H9 (cell line): ENCODE measurements at regions not wholly inside any gene's neighbourhood (a gene's known extent, or its start where the extent isn't known, plus 50 kb on each side); places are given as distances from the start of the nearest gene placed in this dataset.

Experiments used
- DNase-seq: peaks from one replicate; pipeline ENCODE4 v3.0.0-alpha.2; 2017
- H2AFZ ChIP-seq: one replicate; pipeline ENCODE4 v1.6.1; 2013; ENCODE audit warnings: mild to moderate bottlenecking, low read length, control low read depth, moderate library complexity
- H2AK5ac ChIP-seq: 2 replicates; pipeline ENCODE4 v1.6.1; 2013; ENCODE audit warnings: low read length, control low read depth, mixed read lengths; ENCODE audit not compliant: insufficient read length
- H2BK120ac ChIP-seq: one replicate; pipeline ENCODE4 v1.6.1; 2013; ENCODE audit warnings: low read depth, mild to moderate bottlenecking, low read length, control low read depth, inconsistent platforms; ENCODE audit not compliant: poor library complexity, severe bottlenecking
- H2BK12ac ChIP-seq: 2 replicates; pipeline ENCODE4 v1.6.1; 2013; ENCODE audit warnings: low read length, control low read depth, mixed read lengths, low read depth; ENCODE audit not compliant: insufficient read length
- H2BK15ac ChIP-seq: 2 replicates; pipeline ENCODE4 v1.6.1; 2013; ENCODE audit warnings: low read depth, low read length, control low read depth
- H2BK20ac ChIP-seq: one replicate; pipeline ENCODE4 v1.6.1; 2013; ENCODE audit warnings: low read depth, mild to moderate bottlenecking, low read length, control low read depth, inconsistent platforms; ENCODE audit not compliant: poor library complexity, severe bottlenecking
- H2BK5ac ChIP-seq: 2 replicates; pipeline ENCODE4 v1.6.1; 2013; ENCODE audit warnings: low read length, control low read depth, mixed read lengths; ENCODE audit not compliant: insufficient read length
- H3K14ac ChIP-seq: 2 replicates; pipeline ENCODE4 v1.6.1; 2013; ENCODE audit warnings: low read length, control low read depth; ENCODE audit not compliant: insufficient read depth
- H3K18ac ChIP-seq: 2 replicates; pipeline ENCODE4 v1.6.1; 2013; ENCODE audit warnings: low read depth, mild to moderate bottlenecking, mixed read lengths, low read length, control low read depth; ENCODE audit not compliant: insufficient read length
- H3K23ac ChIP-seq: 2 replicates; pipeline ENCODE4 v1.6.1; 2013; ENCODE audit warnings: low read length, control low read depth, mixed read lengths, low read depth; ENCODE audit not compliant: insufficient read length
- H3K23me2 ChIP-seq: 2 replicates; pipeline ENCODE4 v1.6.1; 2013; ENCODE audit warnings: low read depth, mild to moderate bottlenecking, mixed read lengths, low read length, control low read depth; ENCODE audit not compliant: insufficient read length, poor library complexity, severe bottlenecking
- H3K27ac ChIP-seq: 2 replicates; pipeline ENCODE4 v1.5.1; 2013; ENCODE audit warnings: low read length, control low read depth, mixed read lengths, low read depth; ENCODE audit not compliant: insufficient read length
- H3K27me3 ChIP-seq: 2 replicates; pipeline ENCODE4 v1.6.1; 2013; ENCODE audit warnings: low read length, control low read depth, inconsistent platforms; ENCODE audit not compliant: insufficient read depth
- H3K4ac ChIP-seq: 2 replicates; pipeline ENCODE4 v1.6.1; 2013; ENCODE audit warnings: low read depth, mild to moderate bottlenecking, control low read depth, inconsistent platforms, low read length, moderate library complexity
- H3K4me1 ChIP-seq: 2 replicates; pipeline ENCODE4 v1.6.1; 2013; ENCODE audit warnings: low read length, control low read depth, inconsistent platforms; ENCODE audit not compliant: insufficient read depth
- H3K4me2 ChIP-seq: 2 replicates; pipeline ENCODE4 v1.6.1; 2013; ENCODE audit warnings: low read length, control low read depth, mixed read lengths; ENCODE audit not compliant: insufficient read length, insufficient read depth
- H3K56ac ChIP-seq: 2 replicates; pipeline ENCODE4 v1.6.1; 2013; ENCODE audit warnings: low read depth, mild to moderate bottlenecking, mixed read lengths, low read length, control low read depth; ENCODE audit not compliant: insufficient read length
- H3K79me1 ChIP-seq: 2 replicates; pipeline ENCODE4 v1.6.1; 2013; ENCODE audit warnings: low read depth, mild to moderate bottlenecking, moderate library complexity, low read length, control low read depth, inconsistent platforms; ENCODE audit not compliant: insufficient read depth, poor library complexity, severe bottlenecking
- H3K79me2 ChIP-seq: 2 replicates; pipeline ENCODE4 v1.6.1; 2013; ENCODE audit warnings: low read length, control low read depth, inconsistent platforms; ENCODE audit not compliant: insufficient read depth
- H3K9ac ChIP-seq: 2 replicates; pipeline ENCODE4 v1.6.1; 2013; ENCODE audit warnings: low read length, control low read depth, mixed read lengths; ENCODE audit not compliant: insufficient read length; ENCODE audit errors: extremely low read depth
- H3K9me3 ChIP-seq: one replicate; pipeline ENCODE4 v1.6.1; 2013; ENCODE audit warnings: low read depth, low read length, inconsistent platforms; ENCODE audit not compliant: control insufficient read depth
- H3T11ph ChIP-seq: one replicate; pipeline ENCODE4 v1.6.1; 2013; ENCODE audit warnings: mild to moderate bottlenecking, low read length, control low read depth, inconsistent platforms
- H4K20me1 ChIP-seq: one replicate; pipeline ENCODE4 v1.6.1; 2013; ENCODE audit not compliant: control insufficient read depth, insufficient read length, insufficient read depth
- H4K5ac ChIP-seq: 2 replicates; pipeline ENCODE4 v1.6.1; 2013; ENCODE audit warnings: low read depth, mild to moderate bottlenecking, mixed read lengths, low read length, control low read depth; ENCODE audit not compliant: insufficient read length
- H4K8ac ChIP-seq: replicated peaks from 2 replicates; pipeline ENCODE4 v1.6.1; 2013; ENCODE audit warnings: low read length, control low read depth, mixed read lengths, low read depth; ENCODE audit not compliant: insufficient read length
- H4K91ac ChIP-seq: 2 replicates; pipeline ENCODE4 v1.6.1; 2013; ENCODE audit warnings: low read depth, mild to moderate bottlenecking, moderate library complexity, mixed read lengths, low read length, control low read depth; ENCODE audit not compliant: insufficient read length
- H3K27ac Mint-ChIP-seq, 3 experiments: 2 replicates in 2 of 3; 3 replicates in 1 of 3; pipeline ENCODE4 v1.8.0; 2020 to 2021; ENCODE audit warnings: mixed read lengths in 3 of 3, mild to moderate bottlenecking in 1 of 3, moderate library complexity in 1 of 3
- H3K27me3 Mint-ChIP-seq: 2 replicates; pipeline ENCODE4 v1.8.0; 2021; ENCODE audit warnings: low read depth, mild to moderate bottlenecking, moderate library complexity, mixed read lengths
- H3K36me3 Mint-ChIP-seq, 3 experiments: 2 replicates in 2 of 3; 3 replicates in 1 of 3; pipeline ENCODE4 v1.8.0; 2020 to 2021; ENCODE audit warnings: low read depth in 3 of 3, mixed read lengths in 3 of 3; ENCODE audit not compliant: insufficient read depth in 1 of 3
- H3K4me1 Mint-ChIP-seq, 2 experiments: 2 replicates each; pipeline ENCODE4 v1.8.0; 2020; ENCODE audit warnings: mixed read lengths in 2 of 2
- H3K4me3 Mint-ChIP-seq, 2 experiments: 2 replicates in 1 of 2; 3 replicates in 1 of 2; pipeline ENCODE4 v1.8.0; 2020 to 2021; ENCODE audit warnings: mild to moderate bottlenecking in 2 of 2, mixed read lengths in 2 of 2, moderate library complexity in 1 of 2
- H3K9me3 Mint-ChIP-seq, 2 experiments: 2 replicates in 1 of 2; 3 replicates in 1 of 2; pipeline ENCODE4 v1.8.0; 2020; ENCODE audit warnings: mild to moderate bottlenecking in 2 of 2, mixed read lengths in 2 of 2, moderate library complexity in 1 of 2
- CTCF ChIP-seq: fragments of 200-600 bp; sonication (generic); conservative IDR thresholded peaks from 3 replicates; pipeline ENCODE4 v1.8.0; 2021; ENCODE audit warnings: antibody characterized with exemption, mild to moderate bottlenecking
- WGBS: extraction: QIAGEN DNeasy Blood & Tissue Kit; methylation state at CpG from one replicate; pipeline ENCODE4 v1.1.7; 2013; ENCODE audit warnings: missing lambda C conversion rate, low lambda C conversion rate, mixed read lengths; ENCODE audit not compliant: insufficient read length; ENCODE audit errors: extremely low coverage; 5-methylcytosine and 5-hydroxymethylcytosine counted together

- no peak overlapping the region for H3T11ph ChIP-seq
- WGBS, result no CpG with 5 or more reads among the region's 4 CpGs
- H3K27ac Mint-ChIP-seq, result no peak overlapping the region
- no peak overlapping the region for H2BK120ac ChIP-seq
- H3K4me1 Mint-ChIP-seq, result peaks cover 22 to 25% of the 10 kb centered on the region in 2 experiments
- H3K36me3 Mint-ChIP-seq, result peaks cover 0 to 5% (median 3%) of the 10 kb centered on the region in 3 experiments; a peak in 3 of 7 replicates
- no peak overlapping the region for H4K91ac ChIP-seq
- no peaks in the 10 kb centered on the region for H3K79me1 ChIP-seq
- H4K20me1 ChIP-seq, result no peaks in the 10 kb centered on the region
- no peaks in the 10 kb centered on the region for H3K23me2 ChIP-seq
- no peak for DNase-seq
- H2BK20ac ChIP-seq, result no peak overlapping the region
- H3K79me2 ChIP-seq, result no peaks in the 10 kb centered on the region
- H2BK15ac ChIP-seq, result no peak overlapping the region
- no peak overlapping the region for H3K4me3 Mint-ChIP-seq
- no peak overlapping the region for H3K4ac ChIP-seq
- peaks cover 3% of the 10 kb centered on the region in 2 experiments; a peak in 4 of 5 replicates for H3K9me3 Mint-ChIP-seq
- no peaks in the 10 kb centered on the region for H3K4me1 ChIP-seq
- TF ChIP-seq CTCF, result no peak
- H3K27ac ChIP-seq, result no peak overlapping the region
- H2BK12ac ChIP-seq, result no peak overlapping the region
- H4K8ac ChIP-seq, result no peak overlapping the region
- no peak overlapping the region for H3K4me2 ChIP-seq
- H3K23ac ChIP-seq, result no peak overlapping the region
- H2BK5ac ChIP-seq, result no peak overlapping the region
- no peak overlapping the region for H4K5ac ChIP-seq
- no peaks in the 10 kb centered on the region for H3K27me3 ChIP-seq
- H3K14ac ChIP-seq, result no peak overlapping the region
- H2AFZ ChIP-seq, result no peak overlapping the region
- no peaks in the 10 kb centered on the region for H3K9me3 ChIP-seq
- H3K56ac ChIP-seq, result no peak overlapping the region
- H3K18ac ChIP-seq, result no peak overlapping the region
- no peak overlapping the region for H3K9ac ChIP-seq
- H3K27me3 Mint-ChIP-seq, result peaks cover 17% of the 10 kb centered on the region
- H2AK5ac ChIP-seq, result no peak overlapping the region
Measured at GRCh38 chr4:26049447-26049846, 135.4 kb downstream of the SMIM20 start.
